SK-N-SH treated with all-trans-retinoic acid at 6 μM for 48 hours (cell line): ENCODE measurements at regions not wholly inside any gene's neighbourhood (a gene's known extent, or its start where the extent isn't known, plus 50 kb on each side); places are given as distances from the start of the nearest gene placed in this dataset.

ENCODE experiments used
- SNAI2 ChIP-seq: fragments of 250-450 bp; sonication (Bioruptor Pico); IDR thresholded peaks from 2 replicates; pipeline ENCODE4 v1.5.0; 2020; ENCODE audit warnings: mild to moderate bottlenecking, moderate library complexity
- ZC3H10 ChIP-seq: fragments of 250-450 bp; sonication (Bioruptor Pico); IDR thresholded peaks from 2 replicates; pipeline ENCODE4 v1.5.1; 2021; ENCODE audit warnings: mild to moderate bottlenecking, moderate library complexity

- TF ChIP-seq ZC3H10 (CRISPR knock-in tag) (no peak), SNAI2 (CRISPR knock-in tag) (no peak)
These were observed 60.0 kb downstream of the POU5F2 start for GRCh38 chr5:93681432-93681831.
